K562 (cell line): ENCODE measurements at regions not wholly inside any gene's neighbourhood (a gene's known extent, or its start where the extent isn't known, plus 50 kb on each side); places are given as distances from the start of the nearest gene placed in this dataset.

Source experiments
- ATAC-seq: fragments of 200-7000 bp; cut with Tn5 transposase; 3 replicates; pipeline ENCODE4 v1.9.1; 2020; ENCODE audit warnings: moderate library complexity
- BruUV-seq: library from RNA; stranded (reverse); fragments of 400-500 nt; replicated peaks from 2 replicates; lab custom pipeline; 2021; lab: Mats Ljungman, UMichigan
- CTCF ChIA-PET: fragments of 300-600 bp; formaldehyde crosslinking; extraction: SDS; loops from one replicate; lab custom pipeline; 2021; ENCODE audit warnings: low intra/inter-chr PET ratio; lab: Yijun Ruan, JAX
- POLR2A ChIA-PET: fragments of 300-600, 350-650 bp; sonication (Branson Sonifier 250); formaldehyde crosslinking; extraction: SDS; loops from one replicate; lab custom pipeline; 2021; ENCODE audit warnings: antibody characterized with exemption, inconsistent platforms; lab: Yijun Ruan, JAX
- DNase-seq, 4 experiments: peaks; one replicate each; pipeline versions ENCODE4 v3.0.0 to v3.0.0-alpha.2; 2011 to 2018; ENCODE audit warnings: low spot score in 3 of 4, mixed read lengths in 3 of 4; ENCODE audit errors: extremely low read depth in 1 of 4
- FAIRE-seq: peaks from 2 replicates; lab custom pipeline; 2011; peaks lifted over from hg19 to GRCh38; lab: Jason Lieb, UNC
- H2AFZ ChIP-seq: 2 replicates; pipeline ENCODE4 v1.6.0; 2011; ENCODE audit warnings: low read depth, low read length, control low read depth, inconsistent platforms
- H3K27ac ChIP-seq: fragments of 200-600 bp; 3 replicates; pipeline ENCODE4 v1.8.0; 2011; ENCODE audit warnings: low read depth, mild to moderate bottlenecking, control low read depth, inconsistent platforms, low read length, moderate library complexity, mixed read lengths; ENCODE audit errors: extremely low read depth
- H3K27me3 ChIP-seq, 2 experiments: fragments of 300-600 bp in 1 of 2; 2 replicates in 1 of 2; 3 replicates in 1 of 2; pipeline versions ENCODE4 v1.6.0 to v1.8.0; 2011; ENCODE audit warnings: inconsistent platforms in 2 of 2, low read length in 2 of 2, mild to moderate bottlenecking in 1 of 2, mixed read lengths in 1 of 2, moderate library complexity in 1 of 2; ENCODE audit not compliant: control insufficient read depth in 2 of 2, insufficient read depth in 2 of 2
- H3K36me3 ChIP-seq: fragments of 300-600 bp; 3 replicates; pipeline ENCODE4 v1.8.0; 2011; ENCODE audit warnings: mild to moderate bottlenecking, low read length, inconsistent platforms; ENCODE audit not compliant: control insufficient read depth, insufficient read depth
- H3K4me1 ChIP-seq, 2 experiments: fragments of 200-600 bp in 1 of 2; replicated peaks in 1 of 2; 2 replicates in 1 of 2; 3 replicates in 1 of 2; pipeline versions ENCODE4 v1.5.1 to v1.8.0; 2011; ENCODE audit warnings: inconsistent platforms in 2 of 2, low read length in 2 of 2, mild to moderate bottlenecking in 1 of 2, mixed read lengths in 1 of 2, moderate library complexity in 1 of 2; ENCODE audit not compliant: control insufficient read depth in 2 of 2, insufficient read depth in 2 of 2
- H3K4me2 ChIP-seq: 2 replicates; pipeline ENCODE4 v1.6.1; 2011; ENCODE audit warnings: low read length, control low read depth, inconsistent platforms, mixed read lengths; ENCODE audit not compliant: insufficient read depth
- H3K4me3 ChIP-seq: fragments of 200-600 bp; sonication (generic), shearing (Covaris generic); 2 replicates; pipeline ENCODE4 v1.5.1; 2016; ENCODE audit warnings: control low read depth, inconsistent platforms
- H3K79me2 ChIP-seq: fragments of 200-600 bp; 3 replicates; pipeline ENCODE4 v1.8.0; 2011; ENCODE audit warnings: low read length, inconsistent platforms; ENCODE audit not compliant: control insufficient read depth, insufficient read depth
- H3K9ac ChIP-seq, 2 experiments: 2 replicates each; pipeline versions ENCODE4 v1.6.0 to v1.6.1; 2011; ENCODE audit warnings: low read depth in 2 of 2, low read length in 2 of 2, control low read depth in 1 of 2, inconsistent platforms in 1 of 2, mild to moderate bottlenecking in 1 of 2, mixed read lengths in 1 of 2; ENCODE audit not compliant: insufficient read depth in 1 of 2
- H3K9me1 ChIP-seq: one replicate; pipeline ENCODE4 v1.6.0; 2011; ENCODE audit warnings: inconsistent platforms, mild to moderate bottlenecking, low read length, moderate library complexity; ENCODE audit not compliant: control insufficient read depth, insufficient read depth
- H3K9me3 ChIP-seq: replicated peaks from 2 replicates; pipeline ENCODE4 v1.5.1; 2011; ENCODE audit warnings: low read depth, low read length, inconsistent platforms; ENCODE audit not compliant: control insufficient read depth, insufficient read depth
- H4K20me1 ChIP-seq: replicated peaks from 2 replicates; pipeline ENCODE4 v1.6.1; 2011; ENCODE audit warnings: low read length, inconsistent platforms, mixed read lengths; ENCODE audit not compliant: control insufficient read depth, insufficient read depth
- ETS2 ChIP-seq: IDR thresholded peaks from 2 replicates; pipeline ENCODE4 v1.6.1; 2016; ENCODE audit warnings: borderline replicate concordance, missing genetic modification characterization, mild to moderate bottlenecking, moderate library complexity, missing compliant biosample characterization; ENCODE audit not compliant: poor library complexity, severe bottlenecking
- GATAD2B ChIP-seq: fragments of 450-650 bp; IDR thresholded peaks from 2 replicates; pipeline ENCODE4 v1.6.1; 2017; ENCODE audit warnings: mild to moderate bottlenecking, borderline replicate concordance
- GTF2A2 ChIP-seq: IDR thresholded peaks from 2 replicates; pipeline ENCODE4 v1.6.1; 2016; ENCODE audit warnings: mild to moderate bottlenecking, missing genetic modification characterization, missing compliant biosample characterization
- HDGF ChIP-seq: fragments of 450-650 bp; IDR thresholded peaks from 2 replicates; pipeline ENCODE4 v1.6.1; 2016
- HMG20A ChIP-seq: fragments of 450-650 bp; formaldehyde crosslinking; conservative IDR thresholded peaks from 2 replicates; pipeline ENCODE4 v1.4.0; 2020; ENCODE audit warnings: mild to moderate bottlenecking, mixed read lengths
- MAFF ChIP-seq: IDR thresholded peaks from 2 replicates; pipeline ENCODE4 v1.6.1; 2012; ENCODE audit warnings: low read length, improper control_type of control experiment
- MAFG ChIP-seq: fragments of 450-650 bp; conservative IDR thresholded peaks from 2 replicates; pipeline ENCODE4 v1.6.1; 2016; ENCODE audit warnings: missing genetic modification characterization, missing compliant biosample characterization
- POLR3A ChIP-seq: IDR thresholded peaks from 2 replicates; pipeline ENCODE4 v1.6.1; 2011; ENCODE audit warnings: borderline replicate concordance, mild to moderate bottlenecking, moderate library complexity; ENCODE audit not compliant: insufficient read length, insufficient read depth; ENCODE audit errors: extremely low read depth
- POLR3G ChIP-seq: IDR thresholded peaks from 2 replicates; pipeline ENCODE4 v1.6.1; 2011; ENCODE audit not compliant: insufficient read length, insufficient replicate concordance; ENCODE audit errors: extremely low read depth
- RAD21 ChIP-seq, 2 experiments: fragments of 250-450 bp in 1 of 2; fragments of 450-650 bp in 1 of 2; sonication (Bioruptor Pico) in 1 of 2; formaldehyde crosslinking in 1 of 2; IDR thresholded peaks in 1 of 2; conservative IDR thresholded peaks in 1 of 2; 2 replicates each; pipeline versions ENCODE4 v1.4.0 to v1.8.0; 2020 to 2022; ENCODE audit warnings: mild to moderate bottlenecking in 2 of 2, moderate library complexity in 1 of 2
- RBM22 ChIP-seq: fragments of 200-400 bp; formaldehyde crosslinking; IDR thresholded peaks from 2 replicates; pipeline ENCODE4 v1.6.1; 2018; ENCODE audit warnings: low read length, low read depth; ENCODE audit not compliant: poor library complexity, severe bottlenecking
- SIRT6 ChIP-seq: IDR thresholded peaks from one replicate; pipeline ENCODE4 v1.6.1; 2012; ENCODE audit warnings: low read depth, mild to moderate bottlenecking, control low read depth, inconsistent platforms, low read length, moderate library complexity
- SRSF3 ChIP-seq: fragments of 200-400 bp; formaldehyde crosslinking; IDR thresholded peaks from 2 replicates; pipeline ENCODE4 v1.6.1; 2016; ENCODE audit warnings: mild to moderate bottlenecking, low read length, moderate library complexity; ENCODE audit not compliant: insufficient read depth
- TAF15 ChIP-seq: fragments of 200-400 bp; formaldehyde crosslinking; IDR thresholded peaks from 2 replicates; pipeline ENCODE4 v1.6.1; 2017; ENCODE audit warnings: mild to moderate bottlenecking, low read depth, low read length, moderate library complexity
- TARDBP ChIP-seq: fragments of 450-650 bp; IDR thresholded peaks from 2 replicates; pipeline ENCODE4 v1.6.1; 2016
- ZEB2 ChIP-seq: fragments of 450-650 bp; IDR thresholded peaks from 2 replicates; pipeline ENCODE4 v1.6.1; 2016
- WGBS: fragments of 100-300 bp; shearing (Covaris generic); methylation state at CpG from one replicate; pipeline ENCODE4 v1.1.6; 2016; ENCODE audit warnings: low coverage, mixed read lengths; ENCODE audit not compliant: insufficient coverage; ENCODE audit errors: missing lambda C conversion rate; 5-methylcytosine and 5-hydroxymethylcytosine counted together
- in situ Hi-C: fragments of 300-500 bp; cut with MboI; formaldehyde crosslinking; loops from 4 replicates; pipeline ENCODE4 v1.15.0; 2018; ENCODE audit warnings: inconsistent platforms, mixed read lengths
- intact Hi-C: fragments of 100-400 bp; cut with micrococcal nuclease; formaldehyde crosslinking; loops from 2 replicates; pipeline ENCODE4 v1.14.2; 2022
- TF ChIP-seq, protein P1 (sequence below), 3 experiments: IDR thresholded peaks in 2 of 3; conservative IDR thresholded peaks in 1 of 3; 2 replicates each; pipeline ENCODE4 v1.5.1; 2011 to 2012; ENCODE audit warnings: low read length in 3 of 3, mild to moderate bottlenecking in 3 of 3, control low read depth in 2 of 3, improper control_type of control experiment in 1 of 3, inconsistent platforms in 1 of 3, low read depth in 1 of 3, mixed read lengths in 1 of 3, moderate library complexity in 1 of 3; ENCODE audit not compliant: insufficient read depth in 2 of 3
- TF ChIP-seq, protein P2 (sequence below): fragments of 450-650 bp; IDR thresholded peaks from 2 replicates; pipeline ENCODE4 v1.6.1; 2014; ENCODE audit warnings: low read depth, mild to moderate bottlenecking, moderate library complexity, borderline replicate concordance

DNA sequence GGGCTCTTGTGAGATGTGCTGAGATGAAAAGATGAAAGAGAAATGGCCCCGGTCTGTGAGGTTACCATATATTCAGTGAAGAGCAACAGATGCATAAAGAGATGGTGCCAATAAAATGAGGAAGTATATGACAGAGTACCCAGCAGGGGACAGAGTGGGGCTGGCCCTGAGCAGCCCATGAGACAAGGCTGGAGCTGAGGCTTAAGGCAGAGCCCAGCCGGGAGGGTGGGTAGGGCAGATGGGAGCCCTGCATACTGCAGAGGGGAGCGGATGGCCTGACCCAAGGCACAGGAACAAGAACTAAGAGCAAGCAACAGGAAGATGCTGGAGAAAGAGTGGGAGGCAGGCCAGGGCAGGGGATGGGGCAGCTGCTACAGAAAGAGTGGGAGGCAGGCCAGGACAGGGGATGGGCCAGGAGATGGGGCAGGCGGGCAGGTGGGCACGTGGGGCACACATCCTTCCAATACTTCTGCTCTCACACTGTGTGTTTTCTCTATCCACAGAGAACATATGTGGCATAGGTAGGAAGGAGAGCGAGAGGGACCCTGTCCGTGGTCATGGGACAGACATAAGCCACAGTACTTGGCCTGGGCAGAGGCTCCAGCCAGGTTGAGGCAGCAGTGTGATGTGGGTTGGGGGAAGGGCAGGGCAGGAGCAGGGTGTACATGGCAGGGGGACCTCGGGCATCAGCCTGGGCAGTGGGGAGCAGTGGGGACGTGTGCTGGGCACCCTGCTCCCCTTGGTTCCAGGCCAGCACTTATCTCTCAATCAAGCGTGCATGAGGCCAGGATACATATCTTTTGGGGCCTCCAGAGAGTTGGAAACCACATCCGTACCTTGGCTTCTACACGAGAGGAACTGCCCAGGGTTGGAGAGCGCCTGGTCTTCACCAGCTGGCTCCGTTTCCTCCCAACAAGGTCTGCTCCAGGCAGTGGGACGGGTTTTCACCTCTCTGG is 91.6 kb upstream of the IKZF1 start:
- no TSS peak for BruUV-seq
- peaks cover 0 to 9% of the 10 kb centered on the region in 2 experiments; a peak in 1 of 5 replicates for H3K27me3 ChIP-seq
- no peak for DNase-seq

More for the DNA sequence above, 91.6 kb upstream of the IKZF1 start:
- intact Hi-C loops, result no loop called here
- Histone ChIP-seq H3K27ac (no peak overlapping the region), H3K79me2 (no peaks in the 10 kb centered on the region), H3K4me3 (no peak overlapping the region), H3K36me3 (no peaks in the 10 kb centered on the region), H3K4me2 (no peak overlapping the region), H4K20me1 (no peaks in the 10 kb centered on the region), H3K9me1 (no peaks in the 10 kb centered on the region), H3K9ac (no peak overlapping the region), H3K9me3 (no peaks in the 10 kb centered on the region), H2AFZ (no peak overlapping the region), H3K4me1 (peaks cover 10 to 15% of the 10 kb centered on the region in 2 experiments)
- ATAC-seq (peak; percentile 17; the same call in 2 of the 3 replicates), FAIRE-seq (no peak)
- no peak for TF ChIP-seq TAF15
- TF ChIP-seq MAFF, result no peak
- TF ChIP-seq POLR3G, result no peak
- no peak for TF ChIP-seq SIRT6
- TF ChIP-seq ZEB2, result no peak
- TF ChIP-seq, protein P1, sequence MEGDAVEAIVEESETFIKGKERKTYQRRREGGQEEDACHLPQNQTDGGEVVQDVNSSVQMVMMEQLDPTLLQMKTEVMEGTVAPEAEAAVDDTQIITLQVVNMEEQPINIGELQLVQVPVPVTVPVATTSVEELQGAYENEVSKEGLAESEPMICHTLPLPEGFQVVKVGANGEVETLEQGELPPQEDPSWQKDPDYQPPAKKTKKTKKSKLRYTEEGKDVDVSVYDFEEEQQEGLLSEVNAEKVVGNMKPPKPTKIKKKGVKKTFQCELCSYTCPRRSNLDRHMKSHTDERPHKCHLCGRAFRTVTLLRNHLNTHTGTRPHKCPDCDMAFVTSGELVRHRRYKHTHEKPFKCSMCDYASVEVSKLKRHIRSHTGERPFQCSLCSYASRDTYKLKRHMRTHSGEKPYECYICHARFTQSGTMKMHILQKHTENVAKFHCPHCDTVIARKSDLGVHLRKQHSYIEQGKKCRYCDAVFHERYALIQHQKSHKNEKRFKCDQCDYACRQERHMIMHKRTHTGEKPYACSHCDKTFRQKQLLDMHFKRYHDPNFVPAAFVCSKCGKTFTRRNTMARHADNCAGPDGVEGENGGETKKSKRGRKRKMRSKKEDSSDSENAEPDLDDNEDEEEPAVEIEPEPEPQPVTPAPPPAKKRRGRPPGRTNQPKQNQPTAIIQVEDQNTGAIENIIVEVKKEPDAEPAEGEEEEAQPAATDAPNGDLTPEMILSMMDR (IDR thresholded peaks at IDR 0.05 in 2 of 3, conservative IDR thresholded peaks at IDR 0.05 in 1 of 3; ENCODE audit: insufficient read depth in 2 of 3, low read depth in 1 of 3, low read length in 3 of 3), result peak in 1 of 3 experiments; percentile 16; a peak in 1 of 6 replicates
- no peak for TF ChIP-seq TARDBP
- TF ChIP-seq RAD21 (CRISPR knock-in tag; conservative IDR thresholded peaks at IDR 0.05 in 1 of 2, IDR thresholded peaks at IDR 0.05 in 1 of 2), result 0 out of 4 replicates have a peak, but pooled peaks of 1 of the 2 experiments have one; percentile 3
- no peak for TF ChIP-seq HMG20A (CRISPR knock-in tag)
- TF ChIP-seq ETS2 (tag), result no peak
- no peak for TF ChIP-seq MAFG
- no peak for TF ChIP-seq POLR3A
- TF ChIP-seq SRSF3, result no peak
- TF ChIP-seq RBM22, result no peak
- TF ChIP-seq HDGF, result no peak
- TF ChIP-seq GTF2A2 (tag), result no peak
- TF ChIP-seq, protein P2, sequence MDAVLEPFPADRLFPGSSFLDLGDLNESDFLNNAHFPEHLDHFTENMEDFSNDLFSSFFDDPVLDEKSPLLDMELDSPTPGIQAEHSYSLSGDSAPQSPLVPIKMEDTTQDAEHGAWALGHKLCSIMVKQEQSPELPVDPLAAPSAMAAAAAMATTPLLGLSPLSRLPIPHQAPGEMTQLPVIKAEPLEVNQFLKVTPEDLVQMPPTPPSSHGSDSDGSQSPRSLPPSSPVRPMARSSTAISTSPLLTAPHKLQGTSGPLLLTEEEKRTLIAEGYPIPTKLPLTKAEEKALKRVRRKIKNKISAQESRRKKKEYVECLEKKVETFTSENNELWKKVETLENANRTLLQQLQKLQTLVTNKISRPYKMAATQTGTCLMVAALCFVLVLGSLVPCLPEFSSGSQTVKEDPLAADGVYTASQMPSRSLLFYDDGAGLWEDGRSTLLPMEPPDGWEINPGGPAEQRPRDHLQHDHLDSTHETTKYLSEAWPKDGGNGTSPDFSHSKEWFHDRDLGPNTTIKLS, result no peak
- TF ChIP-seq GATAD2B, result no peak
- ChIA-PET CTCF (no interaction called here), POLR2A (no interaction called here)
- 55% methylated on average over 15 of the region's 15 CpGs for WGBS
- in situ Hi-C loops, result no loop called here
